IMR-90 (cell line): ENCODE measurements at regions not wholly inside any gene's neighbourhood (a gene's known extent, or its start where the extent isn't known, plus 50 kb on each side); places are given as distances from the start of the nearest gene placed in this dataset.
A peak's percentile ranks its signal among the peaks of the same experiment; 100 is the strongest.

Source experiments
- ATAC-seq: fragments of 200-7000 bp; cut with Tn5 transposase; 2 replicates; pipeline ENCODE4 v1.9.1; 2020; ENCODE audit warnings: low read depth, mild to moderate bottlenecking, moderate library complexity
- BruUV-seq: library from RNA; stranded (reverse); fragments of 400-500 nt; replicated peaks from 2 replicates; lab custom pipeline; 2021; lab: Mats Ljungman, UMichigan
- CTCF ChIA-PET: fragments of 300-600 bp; formaldehyde crosslinking; extraction: SDS; loops from one replicate; lab custom pipeline; 2021; ENCODE audit warnings: antibody characterized with exemption; lab: Yijun Ruan, JAX
- POLR2A ChIA-PET: fragments of 300-600 bp; sonication (Branson Sonifier 250); formaldehyde crosslinking; loops from one replicate; lab custom pipeline; 2022; ENCODE audit warnings: antibody characterized with exemption; ENCODE audit not compliant: unreplicated experiment; lab: Charles Lee
- DNase-seq: peaks from one replicate; pipeline ENCODE4 v3.0.0; 2013
- H2AFZ ChIP-seq: replicated peaks from 2 replicates; pipeline ENCODE3; 2013; ENCODE audit warnings: low read length, mild to moderate bottlenecking; ENCODE audit not compliant: poor library complexity
- H2AK5ac ChIP-seq: 2 replicates; pipeline ENCODE4 v1.6.1; 2013; ENCODE audit warnings: low read depth, low read length, inconsistent platforms
- H2AK9ac ChIP-seq: replicated peaks from 2 replicates; pipeline ENCODE3; 2013; ENCODE audit warnings: mild to moderate bottlenecking, low read depth, low read length, moderate library complexity; ENCODE audit not compliant: poor library complexity
- H2BK120ac ChIP-seq: 2 replicates; pipeline ENCODE4 v1.6.1; 2013; ENCODE audit warnings: low read depth, low read length, inconsistent platforms
- H2BK15ac ChIP-seq: 3 replicates; pipeline ENCODE4 v1.6.1; 2013; ENCODE audit warnings: low read depth, low read length, inconsistent platforms
- H2BK20ac ChIP-seq: 2 replicates; pipeline ENCODE4 v1.6.1; 2013; ENCODE audit warnings: low read depth, mild to moderate bottlenecking, inconsistent platforms, low read length, moderate library complexity
- H2BK5ac ChIP-seq: 2 replicates; pipeline ENCODE4 v1.6.1; 2013; ENCODE audit warnings: mild to moderate bottlenecking, low read depth, low read length, inconsistent platforms; ENCODE audit not compliant: poor library complexity, severe bottlenecking
- H3K14ac ChIP-seq: replicated peaks from 2 replicates; pipeline ENCODE4 v1.6.1; 2013; ENCODE audit warnings: low read depth, low read length, inconsistent platforms
- H3K18ac ChIP-seq: 2 replicates; pipeline ENCODE4 v1.6.1; 2013; ENCODE audit warnings: low read depth, low read length, control low read depth
- H3K23ac ChIP-seq: 2 replicates; pipeline ENCODE4 v1.6.1; 2013; ENCODE audit warnings: low read depth, low read length, inconsistent platforms
- H3K27ac ChIP-seq: 2 replicates; pipeline ENCODE4 v1.5.1; 2013; ENCODE audit warnings: mild to moderate bottlenecking, control low read depth, low read length; ENCODE audit not compliant: insufficient read depth
- H3K27me3 ChIP-seq: 2 replicates; pipeline ENCODE4 v1.6.1; 2013; ENCODE audit warnings: low read length; ENCODE audit not compliant: control insufficient read depth, insufficient read depth
- H3K36me3 ChIP-seq: 2 replicates; pipeline ENCODE4 v1.6.1; 2013; ENCODE audit warnings: low read length, mixed read lengths; ENCODE audit not compliant: control insufficient read depth, insufficient read depth
- H3K4ac ChIP-seq: 2 replicates; pipeline ENCODE4 v1.6.1; 2013; ENCODE audit warnings: low read depth, low read length, inconsistent platforms
- H3K4me1 ChIP-seq: 2 replicates; pipeline ENCODE4 v1.6.1; 2013; ENCODE audit warnings: low read length, mixed read lengths; ENCODE audit not compliant: control insufficient read depth, insufficient read depth
- H3K4me2 ChIP-seq: 2 replicates; pipeline ENCODE4 v1.6.1; 2013; ENCODE audit warnings: low read depth, mild to moderate bottlenecking, control low read depth, low read length, moderate library complexity
- H3K4me3 ChIP-seq: 2 replicates; pipeline ENCODE4 v1.5.1; 2013; ENCODE audit warnings: low read depth, mild to moderate bottlenecking, control low read depth, low read length, moderate library complexity; ENCODE audit not compliant: insufficient read depth
- H3K56ac ChIP-seq: 2 replicates; pipeline ENCODE4 v1.6.1; 2013; ENCODE audit warnings: low read length, inconsistent platforms; ENCODE audit not compliant: insufficient read depth; ENCODE audit errors: extremely low read depth
- H3K79me1 ChIP-seq, 2 experiments: 2 replicates each; pipeline ENCODE4 v1.6.1; 2013; ENCODE audit warnings: low read length in 2 of 2, inconsistent platforms in 1 of 2, low read depth in 1 of 2
- H3K9ac ChIP-seq: 2 replicates; pipeline ENCODE4 v1.6.1; 2013; ENCODE audit warnings: low read depth, low read length, control low read depth
- H3K9me1 ChIP-seq: 2 replicates; pipeline ENCODE4 v1.6.1; 2013; ENCODE audit warnings: low read length, inconsistent platforms; ENCODE audit not compliant: insufficient read depth
- H3K9me3 ChIP-seq: 2 replicates; pipeline ENCODE4 v1.6.1; 2013; ENCODE audit warnings: low read length; ENCODE audit not compliant: control insufficient read depth, insufficient read depth
- H4K20me1 ChIP-seq: 2 replicates; pipeline ENCODE4 v1.6.1; 2013; ENCODE audit warnings: low read length, inconsistent platforms; ENCODE audit not compliant: insufficient read depth
- H4K5ac ChIP-seq: 2 replicates; pipeline ENCODE4 v1.6.1; 2013; ENCODE audit warnings: mild to moderate bottlenecking, low read depth, low read length, control low read depth
- H4K8ac ChIP-seq, 2 experiments: 2 replicates each; pipeline ENCODE4 v1.6.1; 2013; ENCODE audit warnings: low read depth in 2 of 2, low read length in 2 of 2, control low read depth in 1 of 2, inconsistent platforms in 1 of 2
- H4K91ac ChIP-seq: 2 replicates; pipeline ENCODE4 v1.6.1; 2013; ENCODE audit warnings: low read depth, low read length, inconsistent platforms; ENCODE audit not compliant: insufficient read depth
- BHLHE40 ChIP-seq: fragments of 150-350 bp; IDR thresholded peaks from 2 replicates; pipeline ENCODE4 v1.6.1; 2016; ENCODE audit warnings: mild to moderate bottlenecking, low read depth, low read length
- FOS ChIP-seq: fragments of 150-350 bp; IDR thresholded peaks from 2 replicates; pipeline ENCODE4 v1.6.1; 2016; ENCODE audit warnings: low read depth, low read length
- MAFK ChIP-seq: IDR thresholded peaks from 2 replicates; pipeline ENCODE4 v1.6.1; 2012; ENCODE audit warnings: low read depth, low read length, improper control_type of control experiment
- POLR2A ChIP-seq: IDR thresholded peaks from 2 replicates; pipeline ENCODE4 v1.6.1; 2012; ENCODE audit warnings: mild to moderate bottlenecking, low read depth, low read length
- SMC3 ChIP-seq: fragments of 150-350 bp; IDR thresholded peaks from 2 replicates; pipeline ENCODE4 v1.6.1; 2016; ENCODE audit warnings: low read depth, mild to moderate bottlenecking, antibody characterized with exemption, low read length, moderate library complexity
- WGBS, 2 experiments: methylation state at CpG; one replicate each; pipeline versions ENCODE4 v1.1.5 to v1.1.7; 2013; ENCODE audit warnings: missing lambda C conversion rate in 2 of 2; ENCODE audit not compliant: insufficient read length in 1 of 2; ENCODE audit errors: extremely low coverage in 2 of 2; 5-methylcytosine and 5-hydroxymethylcytosine counted together
- dilution Hi-C: fragments of 300-500 bp; cut with HindIII; formaldehyde crosslinking; loops from one replicate; pipeline ENCODE4 v1.14.3; 2018; ENCODE audit warnings: low sequenced_read_pairs; ENCODE audit not compliant: unreplicated experiment
- in situ Hi-C: fragments of 300-500 bp; cut with MboI; formaldehyde crosslinking; loops from 3 replicates; pipeline ENCODE4 v1.14.3; 2019; ENCODE audit warnings: low sequenced_read_pairs, inconsistent platforms, mixed read lengths
- intact Hi-C: fragments of 100-400 bp; cut with micrococcal nuclease; formaldehyde crosslinking; loops from 2 replicates; pipeline ENCODE4 v1.10.0; 2022

DNA sequence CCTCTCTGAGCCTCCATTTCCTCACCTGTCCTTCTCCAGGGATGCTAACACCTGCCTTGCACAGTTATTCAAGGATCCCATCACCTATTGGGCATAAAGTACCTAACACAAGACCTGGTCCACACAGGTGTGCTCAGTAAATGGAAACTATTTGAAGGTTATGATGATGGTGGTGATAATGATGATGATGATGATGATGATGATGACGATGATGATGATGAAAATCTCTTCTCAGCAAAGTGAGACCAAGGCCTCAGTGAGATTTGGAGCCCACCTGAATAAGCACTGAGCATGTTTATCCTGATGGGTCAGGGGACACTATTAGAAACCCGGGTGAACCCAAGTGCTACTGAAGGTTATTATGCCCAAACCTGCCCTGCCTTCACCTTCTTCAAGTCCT, 100.7 kb downstream of the DMRTA2 start:
- Histone ChIP-seq H3K56ac (no peak overlapping the region), H2BK15ac (no peak overlapping the region), H3K9me3 (no peaks in the 10 kb centered on the region), H2AK5ac (no peak overlapping the region), H2BK5ac (no peak overlapping the region), H3K79me1 (no peaks in the 10 kb centered on the region), H3K23ac (no peak overlapping the region), H3K9ac (no peak overlapping the region), H2BK20ac (no peak overlapping the region), H3K4me2 (no peak overlapping the region), H4K5ac (no peak overlapping the region), H2AK9ac (no peak overlapping the region), H3K4me3 (no peak overlapping the region), H3K18ac (no peak overlapping the region), H3K36me3 (no peaks in the 10 kb centered on the region), H4K20me1 (no peaks in the 10 kb centered on the region), H3K9me1 (no peaks in the 10 kb centered on the region), H3K14ac (no peak overlapping the region), H4K91ac (no peak overlapping the region), H2BK120ac (no peak overlapping the region), H3K4ac (no peak overlapping the region), H2AFZ (peak overlapping the region; percentile 43), H3K27me3 (no peaks in the 10 kb centered on the region), H3K4me1 (no peaks in the 10 kb centered on the region), H4K8ac (no peak overlapping the region), H3K27ac (no peak overlapping the region)
- in situ Hi-C loops, result no loop called here
- no CpG with 5 or more reads among the region's 2 CpGs for WGBS, 2 experiments
- dilution Hi-C loops, result no loop called here
- DNase-seq (no peak), ATAC-seq (no peak)
- intact Hi-C loops, result no loop called here
- POLR2A ChIA-PET, result no interaction called here
- no TSS peak for BruUV-seq
- TF ChIP-seq BHLHE40 (no peak), FOS (no peak), SMC3 (no peak), MAFK (no peak), POLR2A (no peak)
- CTCF ChIA-PET, result no interaction called here
